ENCODE measurements at regions not wholly inside any gene's neighbourhood (a gene's known extent, or its start where the extent isn't known, plus 50 kb on each side); places are given as distances from the start of the nearest gene placed in this dataset.

DNA sequence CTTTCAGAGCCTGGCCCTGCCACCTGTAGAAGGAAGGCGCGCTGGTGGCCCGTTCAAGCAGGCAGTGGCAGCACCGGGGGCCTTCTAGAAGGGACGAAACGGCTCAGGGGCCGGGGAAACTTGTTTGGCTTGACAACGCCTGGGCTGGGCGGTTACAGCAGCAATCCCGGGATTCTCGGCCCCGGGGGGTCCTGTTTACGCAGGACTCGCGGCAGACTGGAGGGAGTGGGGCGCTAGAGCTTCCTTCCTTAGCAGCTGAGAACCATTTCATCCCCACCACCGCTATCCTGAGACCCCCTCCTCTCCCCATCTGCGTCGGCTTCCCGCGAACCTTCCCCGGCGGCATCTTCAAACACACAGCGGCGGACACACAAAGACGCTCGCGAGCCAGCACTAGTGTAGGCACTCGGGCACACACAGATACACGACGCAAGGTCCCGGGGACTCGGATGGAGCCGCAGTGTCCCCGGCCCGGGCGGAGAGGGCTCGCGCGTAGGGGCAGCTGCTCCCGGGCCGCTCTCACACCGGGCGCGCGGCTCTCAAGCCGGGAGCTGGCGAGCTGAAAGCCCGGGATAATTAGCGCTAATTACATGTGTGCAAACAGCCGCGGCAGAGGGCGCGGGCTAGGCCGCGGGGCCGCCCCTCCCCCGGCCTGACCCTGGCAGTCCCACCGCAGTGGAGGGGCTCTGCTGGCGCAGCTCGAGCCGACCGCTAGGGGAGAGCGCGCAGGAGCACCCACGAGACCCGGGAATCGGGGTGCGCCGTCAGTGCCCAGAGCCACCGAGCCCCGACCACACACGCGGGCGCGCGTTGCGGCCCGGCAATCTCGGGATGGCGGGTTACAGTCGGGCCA is 271.4 kb downstream of the FOXD2 start:
- no peak for FAIRE-seq

- no peak for FAIRE-seq
These were observed 272.0 kb downstream of the FOXD2 start for GRCh38 chr1:47709872-47710231.

DNA sequence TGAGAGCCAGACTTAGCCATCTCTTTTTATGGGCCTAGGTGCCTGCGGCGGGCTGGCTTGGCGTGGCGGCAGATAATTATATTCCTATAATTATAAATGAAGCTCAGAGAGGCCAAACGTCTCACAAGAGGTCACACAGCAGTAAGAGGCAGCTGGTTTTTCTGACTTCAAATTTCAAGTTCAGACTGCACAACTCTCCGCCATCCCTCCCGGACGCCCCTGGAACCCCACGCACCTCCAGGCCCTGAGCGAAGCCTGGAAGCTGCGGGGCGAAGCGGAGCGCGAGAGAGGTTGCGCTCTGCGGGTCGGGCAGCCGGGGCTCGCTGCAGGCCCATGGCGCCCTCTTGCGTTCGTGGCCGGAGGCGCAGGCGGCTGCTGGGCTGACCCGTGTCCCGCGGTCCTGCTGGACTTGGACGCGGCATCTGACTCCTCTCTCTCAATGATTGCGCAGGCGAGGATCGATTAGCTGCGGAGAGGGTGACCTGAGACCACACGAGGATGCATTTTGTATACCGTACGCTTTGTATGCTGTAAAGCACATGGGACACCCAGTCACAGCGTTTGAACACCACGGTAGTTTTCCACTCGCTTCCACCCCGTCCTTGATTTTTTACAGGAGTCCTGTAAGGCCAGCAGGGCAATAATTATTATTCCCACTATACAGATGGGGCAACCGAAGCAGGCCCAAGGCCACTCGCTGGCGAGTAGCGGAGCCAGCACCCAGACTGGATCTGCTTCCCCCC is 272.7 kb downstream of the FOXD2 start:
- no peak for FAIRE-seq
